ENCODE measurements at regions not wholly inside any gene's neighbourhood (a gene's known extent, or its start where the extent isn't known, plus 50 kb on each side); places are given as distances from the start of the nearest gene placed in this dataset.

DNA sequence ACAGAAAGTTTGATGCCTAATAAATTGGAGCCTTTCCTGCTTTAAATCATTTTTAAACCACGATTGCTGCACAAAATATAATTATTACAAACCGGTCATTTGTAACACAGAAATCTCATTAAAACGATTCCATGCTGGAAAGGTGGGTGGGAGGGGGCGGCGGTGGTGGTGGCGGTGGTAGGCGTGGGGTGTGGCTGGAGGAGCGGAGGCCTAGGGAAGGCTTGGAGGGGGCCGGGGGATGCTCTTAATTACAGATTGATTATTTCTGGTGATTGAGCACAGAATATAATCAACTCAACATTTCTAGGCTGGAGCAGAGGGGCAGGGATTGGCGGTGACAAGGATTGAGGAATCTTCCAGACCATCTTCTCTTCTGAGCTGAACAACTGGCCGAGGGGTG lies 157.5 kb downstream of the TRIM29 start:
- no peaks in the 10 kb centered on the region for H4K20me1 ChIP-seq (ENCODE audit: insufficient read depth, low read length)
- no peaks in the 10 kb centered on the region for H3K36me3 ChIP-seq (replicated peaks; ENCODE audit: low read depth, low read length)
- no peak overlapping the region for H2AFZ ChIP-seq (ENCODE audit: low read depth, low read length)
- peaks cover 12% of the 10 kb centered on the region for H3K4me1 ChIP-seq (ENCODE audit: low read length)
- no peaks in the 10 kb centered on the region for H3K79me2 ChIP-seq (ENCODE audit: low read length)
- no peak overlapping the region for H3K27ac ChIP-seq (ENCODE audit: low read length)
- no peak overlapping the region for H3K4me2 ChIP-seq (ENCODE audit: low read length)
- H3K27me3 ChIP-seq (ENCODE audit: low read depth, low read length) = peaks cover 73% of the 10 kb centered on the region
- TF ChIP-seq, protein P1, sequence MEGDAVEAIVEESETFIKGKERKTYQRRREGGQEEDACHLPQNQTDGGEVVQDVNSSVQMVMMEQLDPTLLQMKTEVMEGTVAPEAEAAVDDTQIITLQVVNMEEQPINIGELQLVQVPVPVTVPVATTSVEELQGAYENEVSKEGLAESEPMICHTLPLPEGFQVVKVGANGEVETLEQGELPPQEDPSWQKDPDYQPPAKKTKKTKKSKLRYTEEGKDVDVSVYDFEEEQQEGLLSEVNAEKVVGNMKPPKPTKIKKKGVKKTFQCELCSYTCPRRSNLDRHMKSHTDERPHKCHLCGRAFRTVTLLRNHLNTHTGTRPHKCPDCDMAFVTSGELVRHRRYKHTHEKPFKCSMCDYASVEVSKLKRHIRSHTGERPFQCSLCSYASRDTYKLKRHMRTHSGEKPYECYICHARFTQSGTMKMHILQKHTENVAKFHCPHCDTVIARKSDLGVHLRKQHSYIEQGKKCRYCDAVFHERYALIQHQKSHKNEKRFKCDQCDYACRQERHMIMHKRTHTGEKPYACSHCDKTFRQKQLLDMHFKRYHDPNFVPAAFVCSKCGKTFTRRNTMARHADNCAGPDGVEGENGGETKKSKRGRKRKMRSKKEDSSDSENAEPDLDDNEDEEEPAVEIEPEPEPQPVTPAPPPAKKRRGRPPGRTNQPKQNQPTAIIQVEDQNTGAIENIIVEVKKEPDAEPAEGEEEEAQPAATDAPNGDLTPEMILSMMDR (IDR thresholded peaks at IDR 0.05; ENCODE audit: low read depth, low read length) = no peak
- no peak for TF ChIP-seq EZH2phosphoT487 (IDR thresholded peaks at IDR 0.05; ENCODE audit: low read depth)
- no peaks in the 10 kb centered on the region for H3K9me3 ChIP-seq (ENCODE audit: insufficient read depth, low read length)
- no peak overlapping the region for H3K9ac ChIP-seq (ENCODE audit: low read length)
- no peak overlapping the region for H3K4me3 ChIP-seq (ENCODE audit: low read length)

DNA sequence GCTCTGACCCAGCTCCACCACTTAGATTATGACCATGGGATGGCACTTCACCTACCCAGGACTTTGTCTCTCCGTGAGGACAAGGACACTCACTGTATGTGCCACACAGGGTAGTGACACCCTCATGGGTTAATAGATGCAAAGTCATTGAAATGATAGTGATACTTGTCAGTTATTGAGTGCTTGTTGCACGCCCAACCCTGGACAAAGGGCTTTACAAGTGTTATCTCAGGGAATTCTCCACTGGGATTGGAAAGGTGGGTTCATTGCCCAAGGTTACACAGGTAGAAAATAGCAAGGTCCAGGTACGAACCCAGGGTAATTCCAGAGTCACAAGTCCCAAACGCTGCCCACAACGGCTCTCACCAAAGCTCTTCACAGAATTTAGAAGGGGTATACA lies 158.2 kb downstream of the TRIM29 start:
- no peak overlapping the region for H3K27ac ChIP-seq (ENCODE audit: low read length)
- no peak overlapping the region for H3K4me2 ChIP-seq (ENCODE audit: low read length)
- no peak overlapping the region for H3K4me3 ChIP-seq (ENCODE audit: low read length)
- no peaks in the 10 kb centered on the region for H3K9me3 ChIP-seq (ENCODE audit: insufficient read depth, low read length)
- H3K36me3 ChIP-seq (replicated peaks; ENCODE audit: low read depth, low read length) = no peaks in the 10 kb centered on the region
- no peak overlapping the region for H3K9ac ChIP-seq (ENCODE audit: low read length)
- no peak for TF ChIP-seq EZH2phosphoT487 (IDR thresholded peaks at IDR 0.05; ENCODE audit: low read depth)
- TF ChIP-seq, protein P1 (IDR thresholded peaks at IDR 0.05; ENCODE audit: low read depth, low read length) = no peak
- no peaks in the 10 kb centered on the region for H3K79me2 ChIP-seq (ENCODE audit: low read length)
- H3K4me1 ChIP-seq (ENCODE audit: low read length) = peaks cover 19% of the 10 kb centered on the region
- no peaks in the 10 kb centered on the region for H4K20me1 ChIP-seq (ENCODE audit: insufficient read depth, low read length)
- H2AFZ ChIP-seq (ENCODE audit: low read depth, low read length) = no peak overlapping the region
- peaks cover 65% of the 10 kb centered on the region for H3K27me3 ChIP-seq (ENCODE audit: low read depth, low read length)

DNA sequence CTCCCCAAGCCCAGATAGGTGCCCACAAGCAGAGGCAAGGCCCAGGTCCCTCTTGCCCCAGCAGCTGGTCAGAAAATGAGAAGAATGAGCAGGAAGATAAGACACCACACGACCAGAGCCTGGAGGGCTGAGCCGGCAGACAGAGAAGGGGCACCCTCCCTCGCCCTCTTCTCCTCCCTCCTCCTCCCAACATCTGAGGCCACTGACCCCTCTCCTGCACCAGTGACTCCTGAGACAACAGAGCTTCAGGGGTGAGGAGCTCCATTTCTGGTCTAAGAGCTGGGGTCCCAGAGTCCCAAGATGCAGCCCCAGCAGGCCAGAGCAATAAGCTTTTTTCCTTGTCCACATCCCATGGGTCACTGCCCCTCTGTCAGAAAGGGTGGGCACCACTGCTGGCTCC lies 159.2 kb downstream of the TRIM29 start:
- no peak for TF ChIP-seq EZH2phosphoT487 (IDR thresholded peaks at IDR 0.05; ENCODE audit: low read depth)
- TF ChIP-seq, protein P1 (IDR thresholded peaks at IDR 0.05; ENCODE audit: low read depth, low read length) = no peak
- Histone ChIP-seq H4K20me1 (ENCODE audit: insufficient read depth, low read length) (no peaks in the 10 kb centered on the region), H3K9me3 (ENCODE audit: insufficient read depth, low read length) (no peaks in the 10 kb centered on the region), H3K4me2 (ENCODE audit: low read length) (no peak overlapping the region), H3K27me3 (ENCODE audit: low read depth, low read length) (peaks cover 58% of the 10 kb centered on the region), H3K4me3 (ENCODE audit: low read length) (no peak overlapping the region), H3K27ac (ENCODE audit: low read length) (no peak overlapping the region), H3K9ac (ENCODE audit: low read length) (no peak overlapping the region), H2AFZ (ENCODE audit: low read depth, low read length) (no peak overlapping the region), H3K36me3 (replicated peaks; ENCODE audit: low read depth, low read length) (no peaks in the 10 kb centered on the region), H3K4me1 (ENCODE audit: low read length) (peaks cover 29% of the 10 kb centered on the region), H3K79me2 (ENCODE audit: low read length) (no peaks in the 10 kb centered on the region)

DNA sequence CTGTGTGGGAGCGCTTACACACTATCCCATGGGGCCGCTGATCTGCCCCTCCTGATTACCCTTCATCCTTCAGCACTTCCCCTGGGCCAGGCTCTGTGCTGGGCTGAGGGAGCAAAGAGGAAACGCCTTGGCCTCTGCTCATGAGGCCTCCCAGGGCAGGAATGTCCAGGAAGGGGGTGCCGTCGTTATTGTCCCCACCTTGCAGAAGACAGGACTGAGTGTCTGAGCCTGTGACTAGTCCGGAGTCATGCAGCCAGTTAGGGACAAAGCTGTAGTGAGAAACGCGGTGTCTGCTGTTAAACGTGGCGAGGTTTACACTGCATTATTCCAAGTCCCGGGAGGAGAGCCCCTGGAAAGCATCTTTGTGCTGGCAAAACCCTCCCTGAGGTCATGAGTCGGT lies 160.0 kb downstream of the TRIM29 start:
- H3K27me3 ChIP-seq (ENCODE audit: low read depth, low read length) = peaks cover 54% of the 10 kb centered on the region
- H3K4me2 ChIP-seq (ENCODE audit: low read length) = no peak overlapping the region

More for the DNA sequence above, 160.0 kb downstream of the TRIM29 start:
- Histone ChIP-seq H3K4me3 (ENCODE audit: low read length) (no peak overlapping the region), H3K36me3 (replicated peaks; ENCODE audit: low read depth, low read length) (no peaks in the 10 kb centered on the region), H4K20me1 (ENCODE audit: insufficient read depth, low read length) (no peaks in the 10 kb centered on the region), H2AFZ (ENCODE audit: low read depth, low read length) (no peak overlapping the region), H3K4me1 (ENCODE audit: low read length) (peaks cover 34% of the 10 kb centered on the region), H3K9ac (ENCODE audit: low read length) (no peak overlapping the region), H3K79me2 (ENCODE audit: low read length) (no peaks in the 10 kb centered on the region), H3K27ac (ENCODE audit: low read length) (no peak overlapping the region), H3K9me3 (ENCODE audit: insufficient read depth, low read length) (no peaks in the 10 kb centered on the region)
- TF ChIP-seq, protein P1 (IDR thresholded peaks at IDR 0.05; ENCODE audit: low read depth, low read length) = no peak
- TF ChIP-seq EZH2phosphoT487 (IDR thresholded peaks at IDR 0.05; ENCODE audit: low read depth) = no peak
